HL-60 (cell line): ENCODE measurements at regions not wholly inside any gene's neighbourhood (a gene's known extent, or its start where the extent isn't known, plus 50 kb on each side); places are given as distances from the start of the nearest gene placed in this dataset.

Source experiments
- CTCF ChIP-seq: IDR thresholded peaks from one replicate; pipeline ENCODE4 v1.5.1; 2011; ENCODE audit warnings: low read length, control low read depth, inconsistent platforms; ENCODE audit not compliant: insufficient read depth
- POLR2AphosphoS5 ChIP-seq: IDR thresholded peaks from 2 replicates; pipeline ENCODE4 v1.6.1; 2012; ENCODE audit warnings: low read depth
- REST ChIP-seq: IDR thresholded peaks from 2 replicates; pipeline ENCODE4 v1.6.1; 2012; ENCODE audit warnings: low read depth; ENCODE audit not compliant: insufficient replicate concordance
- SPI1 ChIP-seq: IDR thresholded peaks from 2 replicates; pipeline ENCODE4 v1.6.1; 2012; ENCODE audit warnings: low read depth, mild to moderate bottlenecking, borderline replicate concordance

- TF ChIP-seq CTCF (no peak), POLR2AphosphoS5 (no peak), REST (no peak), SPI1 (no peak)
Observed at GRCh38 chrX:99909946-99910345, 500.1 kb downstream of the PCDH19 start.
